ENCODE measurements at regions not wholly inside any gene's neighbourhood (a gene's known extent, or its start where the extent isn't known, plus 50 kb on each side); places are given as distances from the start of the nearest gene placed in this dataset.

- DNase-seq (ENCODE audit: low spot score in 2 of 2) = no peak
- H3K4me1 Mint-ChIP-seq = no peaks in the 10 kb centered on the region
Measured at GRCh38 chr20:40326784-40327183, 362.3 kb downstream of the MAFB start.

GRCh38 chr20:40325006-40325568, 363.9 kb downstream of the MAFB start:
- Mint-ChIP-seq H3K27ac (no peak overlapping the region), H3K27me3 (peaks cover 6% of the 10 kb centered on the region), H3K36me3 (no peaks in the 10 kb centered on the region), H3K4me3 (no peak overlapping the region), H3K4me1 (no peaks in the 10 kb centered on the region), H3K9me3 (peaks cover 1% of the 10 kb centered on the region)
- DNase-seq (ENCODE audit: low spot score in 2 of 2) (no peak), ATAC-seq (ENCODE audit: low read depth) (no peak)

More at GRCh38 chr20:40326784-40327183, 362.3 kb downstream of the MAFB start:
- Mint-ChIP-seq H3K27me3 (peaks cover 6% of the 10 kb centered on the region), H3K27ac (no peak overlapping the region), H3K9me3 (peaks cover 1% of the 10 kb centered on the region), H3K36me3 (no peaks in the 10 kb centered on the region), H3K4me3 (no peak overlapping the region)
- ATAC-seq (ENCODE audit: low read depth) = no peak

- no peak for DNase-seq (ENCODE audit: low spot score in 2 of 2)
Measured at GRCh38 chr20:40323361-40323794, 365.7 kb downstream of the MAFB start.

GRCh38 chr20:40322941-40323340, 366.1 kb downstream of the MAFB start:
- no peak overlapping the region for H3K27ac Mint-ChIP-seq
- H3K9me3 Mint-ChIP-seq = peaks cover under 1% of the 10 kb centered on the region
- ATAC-seq (ENCODE audit: low read depth) = no peak

More at GRCh38 chr20:40323361-40323794, 365.7 kb downstream of the MAFB start:
- peaks cover 10% of the 10 kb centered on the region for H3K27me3 Mint-ChIP-seq
- H3K27ac Mint-ChIP-seq = no peak overlapping the region
- H3K4me3 Mint-ChIP-seq = no peak overlapping the region
- no peaks in the 10 kb centered on the region for H3K4me1 Mint-ChIP-seq
- H3K36me3 Mint-ChIP-seq = no peaks in the 10 kb centered on the region
- ATAC-seq (ENCODE audit: low read depth) = no peak
- H3K9me3 Mint-ChIP-seq = peaks cover 1% of the 10 kb centered on the region

GRCh38 chr20:40320517-40321011, 368.5 kb downstream of the MAFB start:
- DNase-seq (ENCODE audit: low spot score in 2 of 2) (no peak), ATAC-seq (ENCODE audit: low read depth) (no peak)
- no peaks in the 10 kb centered on the region for H3K36me3 Mint-ChIP-seq
- no peak overlapping the region for H3K27ac Mint-ChIP-seq
- H3K4me1 Mint-ChIP-seq = no peaks in the 10 kb centered on the region
- no peak overlapping the region for H3K4me3 Mint-ChIP-seq
- no peaks in the 10 kb centered on the region for H3K9me3 Mint-ChIP-seq
- H3K27me3 Mint-ChIP-seq = peaks cover 7% of the 10 kb centered on the region

More at GRCh38 chr20:40322941-40323340, 366.1 kb downstream of the MAFB start:
- H3K27me3 Mint-ChIP-seq = peaks cover 8% of the 10 kb centered on the region
- no peak for DNase-seq (ENCODE audit: low spot score in 2 of 2)
- H3K36me3 Mint-ChIP-seq = no peaks in the 10 kb centered on the region
- H3K4me1 Mint-ChIP-seq = no peaks in the 10 kb centered on the region
- no peak overlapping the region for H3K4me3 Mint-ChIP-seq

- DNase-seq (ENCODE audit: low spot score in 2 of 2) (no peak), ATAC-seq (ENCODE audit: low read depth) (no peak)
- Mint-ChIP-seq H3K9me3 (no peaks in the 10 kb centered on the region), H3K4me3 (no peak overlapping the region), H3K4me1 (no peaks in the 10 kb centered on the region), H3K36me3 (no peaks in the 10 kb centered on the region), H3K27ac (no peak overlapping the region), H3K27me3 (peaks cover 7% of the 10 kb centered on the region)
Measured at GRCh38 chr20:40319741-40320516, 369.1 kb downstream of the MAFB start.

GRCh38 chr20:40319056-40319455, 370.0 kb downstream of the MAFB start:
- peaks cover 5% of the 10 kb centered on the region for H3K27me3 Mint-ChIP-seq
- no peaks in the 10 kb centered on the region for H3K9me3 Mint-ChIP-seq
- H3K36me3 Mint-ChIP-seq = no peaks in the 10 kb centered on the region
- H3K4me1 Mint-ChIP-seq = no peaks in the 10 kb centered on the region
- no peak for DNase-seq (ENCODE audit: low spot score in 2 of 2)
- H3K27ac Mint-ChIP-seq = no peak overlapping the region
- no peak for ATAC-seq (ENCODE audit: low read depth)
- H3K4me3 Mint-ChIP-seq = no peak overlapping the region

- DNase-seq (ENCODE audit: low spot score in 2 of 2) (no peak), ATAC-seq (ENCODE audit: low read depth) (no peak)
- no peak overlapping the region for H3K27ac Mint-ChIP-seq
- H3K4me1 Mint-ChIP-seq = no peaks in the 10 kb centered on the region
- H3K9me3 Mint-ChIP-seq = peaks cover 2% of the 10 kb centered on the region
- H3K4me3 Mint-ChIP-seq = no peak overlapping the region
- peaks cover 8% of the 10 kb centered on the region for H3K27me3 Mint-ChIP-seq
- no peaks in the 10 kb centered on the region for H3K36me3 Mint-ChIP-seq
Measured at GRCh38 chr20:40317156-40317790, 371.8 kb downstream of the MAFB start.

- Mint-ChIP-seq H3K27me3 (peaks cover 10% of the 10 kb centered on the region), H3K27ac (no peak overlapping the region), H3K36me3 (no peaks in the 10 kb centered on the region), H3K4me1 (no peaks in the 10 kb centered on the region), H3K9me3 (peaks cover 6% of the 10 kb centered on the region), H3K4me3 (no peak overlapping the region)
- ATAC-seq (ENCODE audit: low read depth) = no peak
- no peak for DNase-seq (ENCODE audit: low spot score in 2 of 2)
Measured at GRCh38 chr20:40314278-40314677, 374.8 kb downstream of the MAFB start.

- no peak overlapping the region for H3K4me3 Mint-ChIP-seq
- no peaks in the 10 kb centered on the region for H3K36me3 Mint-ChIP-seq
- H3K27me3 Mint-ChIP-seq = peaks cover 6% of the 10 kb centered on the region
- no peaks in the 10 kb centered on the region for H3K4me1 Mint-ChIP-seq
- peaks cover 6% of the 10 kb centered on the region for H3K9me3 Mint-ChIP-seq
- H3K27ac Mint-ChIP-seq = no peak overlapping the region
- ATAC-seq (ENCODE audit: low read depth) (no peak), DNase-seq (ENCODE audit: low spot score in 2 of 2) (no peak)
Measured at GRCh38 chr20:40313730-40314129, 375.3 kb downstream of the MAFB start.

- H3K36me3 Mint-ChIP-seq = no peaks in the 10 kb centered on the region
- no peak overlapping the region for H3K27ac Mint-ChIP-seq
- H3K4me1 Mint-ChIP-seq = no peaks in the 10 kb centered on the region
- no peak overlapping the region for H3K4me3 Mint-ChIP-seq
- no peak for ATAC-seq (ENCODE audit: low read depth)
- H3K9me3 Mint-ChIP-seq = peaks cover 6% of the 10 kb centered on the region
- H3K27me3 Mint-ChIP-seq = peaks cover 9% of the 10 kb centered on the region
- no peak for DNase-seq (ENCODE audit: low spot score in 2 of 2)
Measured at GRCh38 chr20:40309731-40310130, 379.3 kb downstream of the MAFB start.

GRCh38 chr20:40307997-40308396, 381.0 kb downstream of the MAFB start:
- ATAC-seq (ENCODE audit: low read depth) (no peak), DNase-seq (ENCODE audit: low spot score in 2 of 2) (no peak)
- H3K27ac Mint-ChIP-seq = no peak overlapping the region
- H3K9me3 Mint-ChIP-seq = peaks cover 6% of the 10 kb centered on the region
- H3K27me3 Mint-ChIP-seq = peaks cover 11% of the 10 kb centered on the region
- no peaks in the 10 kb centered on the region for H3K36me3 Mint-ChIP-seq
- H3K4me3 Mint-ChIP-seq = no peak overlapping the region
- no peaks in the 10 kb centered on the region for H3K4me1 Mint-ChIP-seq

- H3K27me3 Mint-ChIP-seq = peaks cover 7% of the 10 kb centered on the region
- no peak overlapping the region for H3K4me3 Mint-ChIP-seq
- H3K27ac Mint-ChIP-seq = no peak overlapping the region
- no peaks in the 10 kb centered on the region for H3K4me1 Mint-ChIP-seq
- DNase-seq (ENCODE audit: low spot score in 2 of 2) (no peak), ATAC-seq (ENCODE audit: low read depth) (no peak)
- H3K36me3 Mint-ChIP-seq = no peaks in the 10 kb centered on the region
- peaks cover 5% of the 10 kb centered on the region for H3K9me3 Mint-ChIP-seq
Measured at GRCh38 chr20:40307268-40307667, 381.8 kb downstream of the MAFB start.

- ATAC-seq (ENCODE audit: low read depth) (no peak), DNase-seq (ENCODE audit: low spot score in 2 of 2) (no peak)
- Mint-ChIP-seq H3K4me1 (no peaks in the 10 kb centered on the region), H3K4me3 (no peak overlapping the region), H3K27me3 (peaks cover 7% of the 10 kb centered on the region), H3K27ac (no peak overlapping the region), H3K36me3 (no peaks in the 10 kb centered on the region), H3K9me3 (no peaks in the 10 kb centered on the region)
Measured at GRCh38 chr20:40305303-40305702, 383.7 kb downstream of the MAFB start.

Data from memory B cell (primary cell).